BLaER1 (cell line): ENCODE measurements at regions not wholly inside any gene's neighbourhood (a gene's known extent, or its start where the extent isn't known, plus 50 kb on each side); places are given as distances from the start of the nearest gene placed in this dataset.
"Not testable (repeated sequence)": the region's sequence is repeated elsewhere in the genome, so short reads cannot be mapped to it uniquely, and the experiment has no call there.

Experiments used
- H3K27ac ChIP-seq: shearing (Covaris generic); formaldehyde crosslinking; 2 replicates; pipeline ENCODE4 v1.8.1; 2022
- H3K27me3 ChIP-seq: shearing (Covaris generic); formaldehyde crosslinking; 2 replicates; pipeline ENCODE4 v1.8.1; 2022
- H3K36me3 ChIP-seq: shearing (Covaris generic); formaldehyde crosslinking; 2 replicates; pipeline ENCODE4 v1.8.1; 2022
- H3K4me1 ChIP-seq: shearing (Covaris generic); formaldehyde crosslinking; 2 replicates; pipeline ENCODE4 v1.8.1; 2022
- H3K4me2 ChIP-seq: shearing (Covaris generic); formaldehyde crosslinking; 2 replicates; pipeline ENCODE4 v1.8.1; 2022
- H3K4me3 ChIP-seq: shearing (Covaris generic); formaldehyde crosslinking; 2 replicates; pipeline ENCODE4 v1.8.1; 2022
- H3K9ac ChIP-seq: shearing (Covaris generic); formaldehyde crosslinking; 2 replicates; pipeline ENCODE4 v1.8.1; 2022
- H3K9me3 ChIP-seq: shearing (Covaris generic); formaldehyde crosslinking; 2 replicates; pipeline ENCODE4 v1.8.1; 2022
- H4K20me1 ChIP-seq: shearing (Covaris generic); formaldehyde crosslinking; 2 replicates; pipeline ENCODE4 v1.8.1; 2022
- Cebpa-rat ChIP-seq: shearing (Covaris generic); IDR thresholded peaks from 2 replicates; pipeline ENCODE4 v1.8.1; 2022

DNA sequence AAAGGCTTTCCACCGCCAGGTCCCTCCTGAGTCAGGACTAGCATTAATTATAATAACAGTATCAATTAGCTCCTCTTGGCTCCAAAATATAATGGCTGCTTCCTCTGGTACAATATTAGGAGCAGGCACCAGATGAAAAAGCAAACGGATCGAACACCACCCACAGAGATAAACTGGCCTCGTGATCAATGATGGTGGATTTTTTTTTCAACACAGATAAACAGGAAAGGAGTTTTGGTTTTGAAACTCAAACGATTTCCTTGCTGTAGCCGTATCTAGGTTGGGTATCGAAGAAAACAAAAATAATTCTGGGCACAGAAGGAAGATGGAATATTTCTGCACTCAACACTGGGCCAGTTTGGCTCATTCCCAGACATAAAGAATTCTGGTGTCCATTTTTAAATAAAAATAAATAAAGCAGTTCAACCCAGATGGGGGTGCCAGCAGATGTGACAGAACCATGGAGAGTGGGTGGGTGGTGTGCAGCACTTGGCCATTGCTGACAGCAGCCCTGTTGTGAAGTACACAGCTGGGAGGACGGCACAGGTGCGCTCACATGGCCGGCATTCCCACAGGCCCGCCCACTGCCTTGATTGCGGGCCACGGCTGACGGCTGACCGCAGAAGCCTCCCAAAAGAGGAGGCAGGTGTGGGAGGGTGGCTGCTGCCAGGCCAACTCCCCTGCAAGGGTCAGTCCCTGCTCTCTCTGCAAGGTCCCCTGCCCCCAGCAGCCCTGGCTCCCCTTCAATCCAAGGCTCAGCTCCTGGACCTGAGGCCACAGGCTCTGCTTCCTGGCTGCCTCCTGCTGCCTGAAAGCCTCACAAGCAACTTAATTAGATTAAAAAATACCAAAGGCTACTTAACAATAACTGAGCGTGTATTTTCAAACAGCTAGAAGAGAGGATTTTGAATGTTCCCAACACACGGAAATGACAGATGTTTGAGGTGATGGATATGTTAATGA, 351.9 kb upstream of the ID2 start:
- Histone ChIP-seq H3K36me3 (no peaks in the 10 kb centered on the region), H3K4me1 (peaks cover 43% of the 10 kb centered on the region), H3K4me3 (no peak overlapping the region), H3K9me3 (no peaks in the 10 kb centered on the region), H3K4me2 (peak overlapping the region; percentile 38), H3K27ac (no peak overlapping the region), H4K20me1 (no peaks in the 10 kb centered on the region), H3K27me3 (no peaks in the 10 kb centered on the region), H3K9ac (no peak overlapping the region)
- TF ChIP-seq Cebpa-rat: no peak

DNA sequence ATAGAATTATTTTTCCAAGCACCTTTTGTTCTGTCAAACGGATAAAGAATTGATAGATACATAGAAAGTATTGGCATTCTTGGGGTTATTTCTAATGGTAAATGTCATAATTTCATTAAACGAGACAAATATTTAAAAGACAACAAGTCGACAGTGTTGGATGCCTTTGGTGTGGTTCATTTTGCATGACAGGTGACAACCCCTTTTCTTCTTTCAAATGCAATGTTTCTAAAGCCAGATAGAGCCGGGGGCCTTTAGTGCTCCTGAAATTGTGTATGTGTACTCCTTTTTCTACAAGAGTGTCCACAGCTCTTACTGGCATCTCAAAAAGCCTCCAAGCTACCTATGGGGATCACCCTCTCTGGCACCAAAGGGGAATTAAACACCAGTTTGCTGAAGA, 350.8 kb upstream of the ID2 start:
- Histone ChIP-seq H3K9me3 (no peaks in the 10 kb centered on the region), H3K4me1 (peaks cover 48% of the 10 kb centered on the region), H3K4me2 (no peak overlapping the region), H3K4me3 (no peak overlapping the region), H3K36me3 (no peaks in the 10 kb centered on the region), H3K9ac (no peak overlapping the region), H3K27me3 (no peaks in the 10 kb centered on the region), H3K27ac (no peak overlapping the region), H4K20me1 (no peaks in the 10 kb centered on the region)
- no peak for TF ChIP-seq Cebpa-rat

DNA sequence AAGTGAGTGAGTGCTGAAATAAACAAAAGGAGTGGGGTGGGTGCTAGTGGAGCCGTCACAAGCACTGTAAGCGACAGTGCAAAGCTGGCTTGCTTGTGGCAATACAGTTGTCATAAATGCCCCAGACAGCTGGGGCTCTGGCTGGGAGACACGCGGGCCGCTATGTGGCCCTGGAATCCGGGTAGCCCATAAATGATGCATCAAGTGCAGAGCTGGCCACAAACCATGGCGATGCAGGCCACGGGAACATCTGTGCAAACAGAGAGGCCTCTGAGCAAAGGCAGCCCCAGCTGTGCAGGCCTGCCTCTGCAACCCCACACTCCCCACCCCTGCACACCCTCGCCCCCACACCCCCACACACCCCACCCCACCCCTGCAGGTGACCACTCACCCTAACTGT, 349.2 kb upstream of the ID2 start:
- Histone ChIP-seq H3K4me3 (no peak overlapping the region), H3K4me2 (no peak overlapping the region), H3K36me3 (no peaks in the 10 kb centered on the region), H3K4me1 (peaks cover 57% of the 10 kb centered on the region), H3K27ac (no peak overlapping the region), H4K20me1 (no peaks in the 10 kb centered on the region), H3K27me3 (no peaks in the 10 kb centered on the region), H3K9ac (no peak overlapping the region), H3K9me3 (no peaks in the 10 kb centered on the region)
- TF ChIP-seq Cebpa-rat: no peak

DNA sequence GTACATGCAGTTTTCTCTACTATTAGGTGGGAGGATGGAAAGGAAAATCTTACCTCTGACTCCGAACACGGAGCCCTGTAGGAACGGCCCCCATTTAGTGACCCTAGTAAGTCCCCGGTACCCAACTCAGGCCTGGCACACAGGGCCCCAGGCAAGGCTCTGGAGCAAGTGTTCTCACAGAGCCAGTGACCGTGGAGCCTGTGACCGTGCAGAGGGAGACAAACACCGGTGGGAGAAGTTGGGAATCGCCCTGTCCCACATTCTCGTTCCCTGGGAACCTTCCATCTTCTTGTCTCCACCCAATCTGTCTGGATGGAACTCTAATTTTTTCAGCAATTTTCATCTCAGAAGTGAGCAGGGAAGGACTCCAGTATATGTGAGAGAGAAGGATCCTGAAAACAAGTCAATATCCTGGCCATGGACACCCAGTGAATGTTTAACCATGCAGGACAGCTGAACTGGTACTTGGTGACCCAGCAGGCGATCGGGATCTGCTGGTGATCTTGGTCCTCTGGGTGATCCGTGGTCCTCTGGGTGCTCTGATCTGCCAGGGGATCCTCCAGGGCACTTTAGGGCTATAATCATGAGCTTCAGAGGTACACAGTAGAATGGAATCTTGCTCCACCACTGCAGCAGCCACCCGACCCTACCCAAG, 348.6 kb upstream of the ID2 start:
- Histone ChIP-seq H3K27ac (no peak overlapping the region), H3K4me1 (peaks cover 54% of the 10 kb centered on the region), H3K4me3 (no peak overlapping the region), H4K20me1 (no peaks in the 10 kb centered on the region), H3K36me3 (no peaks in the 10 kb centered on the region), H3K4me2 (no peak overlapping the region), H3K9me3 (no peaks in the 10 kb centered on the region), H3K27me3 (no peaks in the 10 kb centered on the region), H3K9ac (no peak overlapping the region)
- TF ChIP-seq Cebpa-rat: no peak

DNA sequence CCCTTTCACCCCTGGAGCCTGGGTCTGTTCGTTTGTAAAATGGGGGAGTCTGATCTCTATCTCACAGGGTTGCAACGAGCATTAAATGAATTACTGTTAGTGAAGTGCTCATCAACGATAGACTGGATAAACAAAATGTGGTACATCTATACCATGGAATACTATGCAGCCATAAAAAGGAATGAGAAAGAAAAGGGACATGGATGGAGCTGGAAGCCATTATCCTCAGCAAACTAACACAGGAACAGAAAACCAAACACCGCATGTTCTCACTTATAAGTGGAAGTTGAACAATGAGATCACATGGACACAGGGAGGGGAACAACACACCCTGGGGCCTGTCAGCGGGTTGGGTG, 348.0 kb upstream of the ID2 start:
- not testable (repeated sequence) for H4K20me1 ChIP-seq, H3K27ac ChIP-seq, H3K4me2 ChIP-seq, H3K9me3 ChIP-seq, H3K36me3 ChIP-seq, H3K27me3 ChIP-seq, H3K9ac ChIP-seq, H3K4me3 ChIP-seq
- peaks cover 50% of the 10 kb centered on the region for H3K4me1 ChIP-seq

DNA sequence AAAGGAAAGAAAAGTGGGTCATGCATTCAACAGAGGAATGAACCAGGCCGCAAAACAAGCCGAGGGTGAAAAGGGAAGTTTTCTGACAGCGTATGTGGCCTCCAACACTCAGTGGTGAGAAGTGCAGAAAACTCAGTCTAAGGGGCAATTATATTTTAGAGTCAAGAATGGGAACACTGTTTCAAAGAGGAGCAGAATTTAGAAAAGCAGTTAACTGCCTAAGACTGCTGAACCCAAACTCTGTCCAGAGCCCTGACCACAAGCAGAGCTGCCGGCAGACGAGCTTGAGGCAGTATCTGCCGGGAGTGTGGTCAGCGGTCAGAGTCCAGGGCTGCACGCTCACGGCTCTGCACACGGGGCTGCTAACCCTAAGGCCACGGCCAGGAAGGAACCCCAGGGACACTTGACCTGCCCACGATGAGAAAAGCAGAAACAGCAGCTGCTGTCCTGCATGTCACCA, 347.0 kb upstream of the ID2 start:
- H3K9ac ChIP-seq: no peak overlapping the region
- H3K9me3 ChIP-seq: no peaks in the 10 kb centered on the region
- peak overlapping the region; percentile 72 for H3K4me2 ChIP-seq
- no peak for TF ChIP-seq Cebpa-rat
- no peaks in the 10 kb centered on the region for H3K36me3 ChIP-seq
- no peak overlapping the region for H3K27ac ChIP-seq
- H3K4me1 ChIP-seq: peaks cover 41% of the 10 kb centered on the region
- H3K4me3 ChIP-seq: no peak overlapping the region
- no peaks in the 10 kb centered on the region for H4K20me1 ChIP-seq
- H3K27me3 ChIP-seq: no peaks in the 10 kb centered on the region

DNA sequence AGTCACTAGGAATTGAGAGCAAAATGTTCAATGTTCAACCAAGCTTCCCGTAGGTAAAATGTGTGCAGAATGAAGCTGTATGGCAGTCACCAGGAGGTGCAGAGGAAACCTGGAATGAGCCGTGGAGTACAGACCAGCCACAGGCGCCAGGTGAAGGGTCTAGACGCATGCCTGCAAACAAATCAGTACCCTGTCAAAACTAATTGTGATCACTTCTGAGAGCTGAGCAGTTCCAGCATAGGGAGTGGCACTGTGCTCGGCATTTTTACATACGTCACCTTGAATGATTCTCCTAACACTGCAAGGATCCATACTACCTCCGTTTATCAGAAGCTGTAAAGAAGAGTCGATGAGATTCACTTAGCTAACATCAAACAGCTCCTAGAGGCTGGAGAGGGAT, 346.1 kb upstream of the ID2 start:
- no peak for TF ChIP-seq Cebpa-rat
- Histone ChIP-seq H3K4me1 (peaks cover 37% of the 10 kb centered on the region), H3K9ac (no peak overlapping the region), H3K27me3 (no peaks in the 10 kb centered on the region), H3K4me2 (no peak overlapping the region), H3K4me3 (no peak overlapping the region), H3K36me3 (no peaks in the 10 kb centered on the region), H3K9me3 (peaks cover 7% of the 10 kb centered on the region), H3K27ac (no peak overlapping the region), H4K20me1 (no peaks in the 10 kb centered on the region)

DNA sequence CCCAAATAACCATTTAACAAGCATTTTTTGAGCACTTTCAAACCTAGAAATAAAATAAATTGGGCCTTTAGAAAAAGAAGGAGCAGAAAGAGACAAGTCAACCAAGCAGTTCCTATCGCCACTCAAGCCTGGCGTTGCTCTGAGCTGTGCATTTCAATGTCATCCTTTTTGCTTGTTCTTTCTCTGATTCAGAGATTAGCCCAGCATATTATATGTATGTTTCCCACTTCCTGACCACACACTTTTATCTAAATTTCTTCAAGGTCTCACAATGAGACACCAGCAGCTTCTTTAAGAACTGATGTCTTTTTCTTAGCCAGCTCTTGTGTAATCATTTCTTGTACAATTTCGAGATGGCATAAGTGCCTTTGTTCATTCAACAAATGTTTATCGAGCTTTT, 344.5 kb upstream of the ID2 start:
- peak; percentile 25; the same call in 1 of the 2 replicates for TF ChIP-seq Cebpa-rat
- Histone ChIP-seq H3K9me3 (peaks cover 7% of the 10 kb centered on the region), H3K4me1 (peaks cover 28% of the 10 kb centered on the region), H4K20me1 (no peaks in the 10 kb centered on the region), H3K27me3 (no peaks in the 10 kb centered on the region), H3K27ac (no peak overlapping the region), H3K4me2 (peak overlapping the region; percentile 17; the same call in 1 of the 2 replicates), H3K9ac (no peak overlapping the region), H3K4me3 (no peak overlapping the region), H3K36me3 (no peaks in the 10 kb centered on the region)

DNA sequence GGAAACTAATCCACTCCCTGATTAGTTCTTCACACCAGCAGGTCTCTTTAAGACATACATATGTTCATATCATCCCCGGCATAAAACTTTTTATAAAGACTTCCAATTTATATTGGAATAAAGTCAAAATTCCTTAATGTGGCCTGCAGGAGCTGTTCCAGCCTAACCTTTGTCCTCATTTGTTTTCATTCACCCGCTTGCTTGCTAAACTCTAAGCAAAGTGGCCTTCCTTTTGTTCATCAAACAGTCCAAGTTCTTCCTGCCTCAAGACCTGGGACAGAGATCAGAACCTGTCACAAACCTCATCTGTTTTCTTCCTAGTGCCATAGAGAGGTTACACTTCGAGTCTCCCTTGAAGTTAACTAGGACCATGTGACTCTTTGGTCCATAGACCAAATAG, 339.4 kb upstream of the ID2 start:
- H3K4me2 ChIP-seq: no peak overlapping the region
- H3K9ac ChIP-seq: no peak overlapping the region
- no peak overlapping the region for H3K4me3 ChIP-seq
- no peaks in the 10 kb centered on the region for H3K36me3 ChIP-seq
- H4K20me1 ChIP-seq: no peaks in the 10 kb centered on the region
- peaks cover 7% of the 10 kb centered on the region for H3K9me3 ChIP-seq
- TF ChIP-seq Cebpa-rat: no peak
- no peaks in the 10 kb centered on the region for H3K27me3 ChIP-seq
- H3K27ac ChIP-seq: no peak overlapping the region
- peaks cover 3% of the 10 kb centered on the region for H3K4me1 ChIP-seq

DNA sequence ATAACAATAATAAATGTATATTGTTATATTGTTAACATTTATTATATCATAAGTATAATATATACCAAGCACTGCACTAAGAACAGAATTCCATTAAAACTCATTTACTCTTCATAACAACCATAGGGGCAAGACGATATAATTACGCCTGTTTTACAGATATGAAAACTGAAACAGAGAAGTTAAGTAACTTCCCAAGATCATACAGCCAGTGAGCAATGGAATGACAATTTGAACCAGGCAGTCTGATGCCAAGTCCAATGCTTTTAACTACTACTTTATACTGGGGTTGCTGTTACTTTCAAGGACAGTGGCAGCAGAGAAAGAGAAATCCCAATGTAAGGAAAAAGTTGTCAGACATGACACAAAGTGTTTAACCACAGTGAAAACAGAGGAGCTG, 338.8 kb upstream of the ID2 start:
- Histone ChIP-seq H3K27me3 (no peaks in the 10 kb centered on the region), H3K4me3 (no peak overlapping the region), H3K27ac (no peak overlapping the region), H3K4me1 (no peaks in the 10 kb centered on the region), H4K20me1 (no peaks in the 10 kb centered on the region), H3K4me2 (no peak overlapping the region), H3K9ac (no peak overlapping the region), H3K36me3 (no peaks in the 10 kb centered on the region), H3K9me3 (peaks cover 7% of the 10 kb centered on the region)
- TF ChIP-seq Cebpa-rat: no peak
